Jurkat, Clone E6-1 (cell line): ENCODE measurements at regions not wholly inside any gene's neighbourhood (a gene's known extent, or its start where the extent isn't known, plus 50 kb on each side); places are given as distances from the start of the nearest gene placed in this dataset.
A peak's percentile ranks its signal among the peaks of the same experiment; 100 is the strongest.

Source experiments
- DNase-seq: peaks from one replicate; pipeline ENCODE4 v3.0.0-alpha.2; 2011; ENCODE audit warnings: low read depth, low spot score
- H3K4me3 ChIP-seq: 2 replicates; pipeline ENCODE4 v1.5.1; 2011; ENCODE audit warnings: mild to moderate bottlenecking, low read length, control low read depth, moderate library complexity

- DNase-seq, result no peak
- no peak overlapping the region for H3K4me3 ChIP-seq
Observed at GRCh38 chr14:99347561-99347960, 75.6 kb upstream of the BCL11B start.

GRCh38 chr14:99346470-99347080 is 74.6 kb upstream of the BCL11B start:
- no peak overlapping the region for H3K4me3 ChIP-seq

GRCh38 chr14:99345472-99345871 is 73.5 kb upstream of the BCL11B start:
- H3K4me3 ChIP-seq, result no peak overlapping the region
- DNase-seq, result no peak

More at GRCh38 chr14:99346470-99347080, 74.6 kb upstream of the BCL11B start:
- DNase-seq, result no peak

GRCh38 chr14:99344051-99344758 is 72.2 kb upstream of the BCL11B start:
- no peak overlapping the region for H3K4me3 ChIP-seq
- no peak for DNase-seq

GRCh38 chr14:99342906-99343305 is 70.9 kb upstream of the BCL11B start:
- no peak overlapping the region for H3K4me3 ChIP-seq
- no peak for DNase-seq

GRCh38 chr14:99342204-99342603 is 70.2 kb upstream of the BCL11B start:
- H3K4me3 ChIP-seq, result no peak overlapping the region
- peak; percentile 29 for DNase-seq

- no peak for DNase-seq
- no peak overlapping the region for H3K4me3 ChIP-seq
Observed at GRCh38 chr14:99339551-99339950, 67.6 kb upstream of the BCL11B start.

- DNase-seq, result no peak
- no peak overlapping the region for H3K4me3 ChIP-seq
Observed at GRCh38 chr14:99338313-99338712, 66.3 kb upstream of the BCL11B start.

GRCh38 chr14:99333841-99334635 is 62.0 kb upstream of the BCL11B start:
- no peak for DNase-seq
- no peak overlapping the region for H3K4me3 ChIP-seq

- H3K4me3 ChIP-seq, result no peak overlapping the region
- DNase-seq, result no peak
Observed at GRCh38 chr14:99333214-99333613, 61.2 kb upstream of the BCL11B start.

GRCh38 chr14:99331811-99332210 is 59.8 kb upstream of the BCL11B start:
- no peak overlapping the region for H3K4me3 ChIP-seq

GRCh38 chr14:99330316-99331240 is 58.6 kb upstream of the BCL11B start:
- H3K4me3 ChIP-seq, result no peak overlapping the region
- no peak for DNase-seq

More at GRCh38 chr14:99331811-99332210, 59.8 kb upstream of the BCL11B start:
- no peak for DNase-seq

GRCh38 chr14:99329711-99330315 is 57.8 kb upstream of the BCL11B start:
- no peak for DNase-seq
- H3K4me3 ChIP-seq, result no peak overlapping the region

GRCh38 chr14:99327458-99328250 is 55.7 kb upstream of the BCL11B start:
- no peak overlapping the region for H3K4me3 ChIP-seq
- no peak for DNase-seq

GRCh38 chr14:99327050-99327449 is 55.1 kb upstream of the BCL11B start:
- no peak for DNase-seq
- H3K4me3 ChIP-seq, result no peak overlapping the region

GRCh38 chr14:99326041-99326710 is 54.2 kb upstream of the BCL11B start:
- H3K4me3 ChIP-seq, result no peak overlapping the region

GRCh38 chr14:99325591-99325990 is 53.6 kb upstream of the BCL11B start:
- DNase-seq, result no peak

More at GRCh38 chr14:99326041-99326710, 54.2 kb upstream of the BCL11B start:
- no peak for DNase-seq

More at GRCh38 chr14:99325591-99325990, 53.6 kb upstream of the BCL11B start:
- no peak overlapping the region for H3K4me3 ChIP-seq
